Nucleus accumbens (tissue), 56 donors: ENCODE measurements at regions not wholly inside any gene's neighbourhood (a gene's known extent, or its start where the extent isn't known, plus 50 kb on each side); places are given as distances from the start of the nearest gene placed in this dataset.

ENCODE experiments used
- DNase-seq, 56 donors: peaks; one replicate each; lab custom pipeline; 2025; lab: John Stamatoyannopoulos, UW

DNA sequence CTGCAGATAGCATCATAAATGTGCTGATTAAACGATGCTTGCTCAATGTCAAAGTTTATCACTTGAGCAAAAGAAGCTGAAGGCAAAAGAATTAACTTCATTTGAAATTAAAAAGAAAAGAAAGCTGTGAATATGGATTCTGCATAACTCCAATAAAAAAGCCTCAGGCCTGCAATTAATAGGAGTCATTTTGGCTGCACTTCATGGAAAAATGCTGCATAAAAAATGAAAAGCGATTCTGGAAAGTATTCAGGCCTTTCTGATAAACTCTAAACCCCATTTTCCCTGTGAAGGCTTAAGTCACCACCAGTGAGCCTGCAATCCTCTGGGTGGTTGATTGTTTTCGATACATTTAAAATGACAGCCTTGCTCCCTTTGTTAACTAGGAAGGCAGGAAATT, 1793.4 kb downstream of the SUCLG1 start:
- DNase-seq, result no peak

DNA sequence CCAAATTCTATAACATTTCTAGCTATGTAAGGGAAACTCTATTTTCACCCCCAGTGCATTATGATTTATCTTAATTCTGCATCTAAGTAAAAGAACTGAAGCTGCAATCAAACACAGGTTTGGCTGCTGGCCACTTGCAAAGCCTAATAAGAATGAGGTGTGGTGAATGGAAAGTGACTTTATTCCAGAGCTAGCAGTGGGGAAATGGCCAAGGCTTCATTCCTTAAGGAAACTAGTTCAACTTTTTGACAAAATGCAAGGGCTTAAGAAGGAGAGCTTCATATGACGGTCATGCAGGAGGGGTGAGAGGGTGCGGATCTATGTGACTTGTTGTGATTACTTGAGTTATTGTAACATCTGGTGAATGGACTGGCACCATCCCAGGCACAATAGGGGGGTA, 1802.0 kb downstream of the SUCLG1 start:
- no peak for DNase-seq

DNA sequence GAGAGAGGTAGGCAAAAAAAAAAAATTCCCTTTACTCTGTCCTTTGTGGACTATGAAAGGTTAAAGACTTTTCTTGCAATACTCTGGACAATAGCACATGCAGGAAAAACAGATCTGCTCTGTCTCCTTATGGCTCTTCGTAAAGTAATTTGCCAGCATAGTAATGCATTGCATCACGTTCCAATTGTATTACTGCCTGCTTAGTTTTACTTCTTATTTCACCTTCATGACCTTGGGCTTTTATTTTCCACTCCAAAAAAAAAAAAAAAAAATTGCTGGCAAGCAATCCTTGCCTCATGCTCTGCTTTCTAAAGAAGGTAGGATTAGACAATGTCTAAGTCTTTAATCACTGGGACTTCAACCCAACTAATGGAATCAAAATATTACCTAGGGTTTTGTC, 1802.7 kb downstream of the SUCLG1 start:
- DNase-seq, result no peak

DNA sequence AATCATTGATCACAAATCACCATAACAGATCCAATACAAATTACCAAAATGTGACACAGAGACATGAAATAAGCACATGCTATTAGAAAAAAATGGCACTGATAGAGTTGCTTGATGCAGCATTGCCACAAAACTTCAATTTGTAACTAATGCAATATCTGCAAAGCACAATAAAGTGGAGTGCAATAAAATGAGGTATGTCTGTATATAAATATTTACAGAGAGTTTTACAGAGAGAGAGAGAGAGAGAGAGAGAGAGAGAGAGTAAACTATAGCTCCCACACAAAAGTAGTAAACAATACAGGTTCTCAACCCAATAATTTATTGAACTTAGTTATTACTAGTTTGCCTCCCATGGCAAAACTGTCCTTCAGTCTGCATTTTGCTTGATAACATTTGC, 1807.0 kb downstream of the SUCLG1 start:
- DNase-seq, result no peak

DNA sequence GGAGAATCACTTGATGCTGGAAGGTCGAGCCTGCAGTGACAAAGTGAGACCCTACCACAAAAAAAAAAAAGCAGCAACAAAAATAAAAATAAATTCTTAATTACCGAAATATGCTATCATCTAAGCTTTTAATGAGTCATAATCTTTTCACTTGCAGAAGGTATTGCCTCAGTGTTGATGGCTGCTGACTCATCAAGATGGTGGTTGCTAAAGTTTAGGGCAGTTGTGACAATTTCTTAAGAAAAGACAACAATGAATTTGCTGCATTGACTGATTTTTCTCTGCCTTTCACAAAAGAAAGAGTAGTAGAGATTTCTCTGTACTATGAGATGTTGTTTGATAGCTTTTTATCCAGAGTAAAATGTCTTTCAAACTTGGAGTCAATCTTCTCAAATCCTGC, 1809.0 kb downstream of the SUCLG1 start:
- no peak for DNase-seq

DNA sequence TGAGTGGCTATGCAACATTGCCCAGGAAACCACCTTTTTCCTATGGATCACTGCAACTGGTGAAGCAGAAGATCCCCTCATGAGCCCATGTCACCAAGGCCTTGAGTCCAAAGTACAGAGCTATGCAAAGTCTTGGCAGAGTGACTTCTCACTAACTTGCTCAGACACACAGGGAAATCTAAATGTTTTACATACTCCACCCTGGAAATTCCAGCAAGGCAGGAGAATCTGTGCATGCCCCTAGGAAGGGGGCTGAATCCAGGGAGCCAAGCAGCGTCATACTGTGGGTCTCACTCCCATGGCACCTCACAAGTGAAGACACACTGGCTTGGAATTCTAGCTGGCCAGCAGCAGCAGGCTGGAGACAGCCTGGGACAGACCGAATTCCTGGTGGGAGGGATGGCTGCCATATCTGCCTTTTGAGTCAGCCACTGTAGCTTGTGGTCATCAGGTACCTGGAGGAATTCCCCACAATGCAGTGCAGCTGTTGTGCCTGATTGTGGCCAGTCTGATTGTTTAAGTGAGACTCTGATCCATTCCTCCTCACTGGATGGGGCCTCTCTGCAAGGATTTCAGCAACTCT, 1817.4 kb downstream of the SUCLG1 start:
- no peak for DNase-seq

DNA sequence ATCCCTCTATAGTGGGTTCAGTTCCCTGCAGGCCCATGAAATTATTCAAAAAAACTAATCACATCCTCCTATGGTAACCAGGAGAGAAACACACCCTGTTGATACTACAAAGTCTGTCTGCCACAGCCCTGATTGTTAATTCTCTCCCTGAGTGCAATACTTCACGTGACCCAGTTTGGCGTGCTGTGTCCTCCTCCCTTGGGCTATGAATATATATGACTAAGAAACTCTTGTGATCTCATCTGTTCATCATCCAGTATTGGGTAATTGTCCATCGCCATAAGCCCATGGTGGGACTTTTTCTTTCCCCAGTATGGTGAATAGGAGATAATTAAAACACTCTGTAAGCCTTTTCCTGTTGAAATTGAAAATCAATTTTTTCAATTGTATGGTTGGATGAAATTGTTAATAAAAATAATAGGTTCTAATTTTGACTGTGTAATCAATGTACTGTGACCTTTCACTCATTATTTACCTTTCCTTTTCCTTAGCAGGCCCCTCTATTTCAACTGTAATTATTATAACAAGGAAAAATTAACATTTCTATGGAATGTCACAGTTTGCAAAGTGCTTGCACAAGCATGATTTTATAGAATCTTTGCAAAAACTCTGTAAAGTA, 1822.6 kb downstream of the SUCLG1 start:
- DNase-seq, result no peak

DNA sequence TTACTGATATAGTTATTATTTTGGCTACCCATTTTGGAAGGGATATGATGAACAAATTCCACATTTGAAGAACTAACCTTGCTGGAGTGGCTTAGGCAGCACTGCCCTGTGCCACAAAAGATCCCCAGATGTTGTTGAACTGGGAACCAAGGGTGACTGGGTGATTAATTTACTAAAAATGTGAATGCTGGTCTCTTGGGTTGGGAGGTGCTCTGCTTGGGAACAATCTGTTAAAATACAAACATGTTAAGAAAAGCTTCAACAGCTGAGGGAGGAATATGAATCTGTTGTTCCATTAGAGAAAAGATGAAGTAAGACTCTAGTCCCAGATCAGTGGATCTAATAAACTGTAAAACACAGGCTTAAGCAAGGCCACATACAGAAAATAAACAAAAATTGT, 1860.1 kb downstream of the SUCLG1 start:
- DNase-seq, result no peak

DNA sequence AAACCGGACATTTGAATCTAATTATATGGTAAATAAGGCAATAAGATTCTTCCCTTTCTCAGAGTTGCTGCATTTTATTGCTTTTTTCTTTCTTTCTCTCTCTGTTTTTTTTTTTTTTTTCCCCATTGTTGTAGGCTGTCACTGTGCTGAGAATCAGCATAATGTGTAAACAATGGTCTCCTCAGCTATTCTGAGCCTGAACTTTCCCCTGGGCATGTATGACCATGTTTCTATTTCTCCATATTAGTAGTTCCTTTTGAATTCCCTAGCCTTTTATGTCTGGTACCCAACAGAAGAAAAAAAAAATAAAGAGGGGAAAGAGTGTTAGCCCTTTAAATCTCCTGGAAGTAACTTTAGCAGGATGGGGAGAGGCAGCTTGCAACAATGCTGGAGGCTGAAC, 1862.5 kb downstream of the SUCLG1 start:
- no peak for DNase-seq

DNA sequence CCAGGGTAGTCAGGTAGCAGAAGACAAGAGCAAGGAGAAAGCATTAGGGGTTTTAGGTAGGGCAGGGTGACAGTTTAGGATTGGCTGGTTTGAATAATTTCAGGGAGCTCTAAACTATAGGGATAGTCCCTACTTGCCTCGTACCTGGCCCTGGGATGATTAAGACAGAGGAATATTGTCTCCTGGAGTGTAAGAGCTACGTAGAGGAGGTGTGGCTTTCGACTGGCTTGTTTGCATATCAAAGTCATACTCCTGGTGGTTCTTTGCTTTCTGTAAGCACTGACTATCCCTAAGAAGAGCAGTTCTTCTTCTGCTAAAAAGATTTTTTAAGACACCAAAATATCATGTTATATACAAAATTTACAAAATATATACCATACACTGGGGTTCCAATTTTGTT, 1867.4 kb downstream of the SUCLG1 start:
- DNase-seq, result no peak

DNA sequence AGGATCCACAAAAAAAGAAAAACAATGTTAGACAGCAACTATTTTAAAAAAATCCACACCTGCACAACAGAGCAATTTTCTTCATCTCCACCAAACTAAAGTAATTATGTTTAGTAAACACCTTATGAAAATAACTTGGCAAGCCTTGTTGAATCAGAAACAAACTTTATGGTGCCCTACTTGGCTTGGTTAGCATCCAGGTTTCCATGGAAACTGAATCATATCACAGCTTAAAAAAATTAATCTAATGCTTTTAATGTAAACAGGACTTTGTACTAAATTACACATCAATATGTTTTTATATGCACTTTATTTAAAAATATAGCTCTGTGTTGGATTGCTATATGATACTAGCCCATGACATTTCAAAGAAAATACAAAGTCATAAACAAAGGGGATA, 1882.4 kb downstream of the SUCLG1 start:
- no peak for DNase-seq

DNA sequence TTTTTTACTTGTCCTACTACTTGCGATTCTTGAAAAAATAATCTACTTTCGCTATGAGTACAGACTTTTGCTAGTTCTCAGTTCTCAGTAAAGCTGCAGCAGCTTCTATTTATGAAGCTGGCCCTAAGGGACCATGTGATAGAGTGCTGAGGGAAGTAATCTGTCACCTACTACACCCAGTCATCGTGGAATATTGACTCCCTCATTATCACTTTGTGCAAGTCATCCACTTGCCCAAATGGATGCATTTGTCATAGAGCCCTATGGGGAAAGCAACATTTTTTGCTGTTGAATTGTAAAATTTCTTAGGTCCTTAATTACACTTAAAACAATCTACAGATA, 1919.8 kb downstream of the SUCLG1 start:
- no peak for DNase-seq

DNA sequence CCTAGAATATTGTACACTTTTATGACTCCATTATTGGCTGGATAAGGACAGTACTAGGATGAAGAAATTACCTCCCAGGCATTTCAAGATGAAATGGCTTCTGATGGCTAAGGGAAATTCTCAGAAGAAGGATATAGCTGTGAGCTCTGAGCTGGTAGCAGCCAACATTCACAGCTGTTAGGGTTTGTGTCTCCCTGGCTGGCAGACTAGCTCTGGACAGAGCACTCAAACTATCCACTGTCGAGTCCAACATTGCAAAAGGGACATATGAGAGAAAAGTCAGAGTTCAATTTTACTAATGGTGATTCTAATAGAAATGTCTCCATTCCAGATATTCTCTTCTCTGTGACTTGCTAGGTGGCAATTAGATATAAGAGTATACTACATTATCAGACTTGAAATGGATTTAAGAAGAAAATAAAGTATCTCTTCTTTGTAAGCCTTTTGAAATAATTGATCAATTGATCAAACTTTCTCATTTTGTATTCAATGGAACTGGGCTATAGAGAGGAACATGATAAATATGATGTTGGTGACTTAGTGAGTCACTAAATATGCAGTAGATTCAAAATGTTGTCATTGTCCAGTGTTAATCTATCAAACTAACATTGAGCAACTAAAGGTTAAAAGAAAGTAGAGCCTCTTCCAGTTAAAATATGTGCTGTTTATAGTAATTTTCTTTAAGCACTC, 1920.3 kb downstream of the SUCLG1 start:
- no peak for DNase-seq

DNA sequence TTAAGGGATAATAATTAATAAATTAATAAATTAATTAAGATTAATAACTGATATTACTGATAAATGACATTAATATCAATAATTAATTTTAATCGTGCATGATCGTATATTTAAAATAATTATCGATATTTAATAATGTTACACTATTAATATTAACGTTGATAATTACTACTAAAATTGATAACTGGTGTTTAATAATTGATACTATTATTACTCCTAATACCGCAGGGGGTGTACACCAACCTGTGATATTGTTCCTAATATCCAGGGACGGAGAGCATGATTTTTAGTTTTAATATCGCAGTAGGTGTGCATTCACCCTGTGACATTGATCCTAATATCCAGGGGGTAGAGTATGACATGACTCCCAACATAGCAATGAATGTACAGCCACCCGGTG, 1930.8 kb downstream of the SUCLG1 start:
- no peak for DNase-seq

DNA sequence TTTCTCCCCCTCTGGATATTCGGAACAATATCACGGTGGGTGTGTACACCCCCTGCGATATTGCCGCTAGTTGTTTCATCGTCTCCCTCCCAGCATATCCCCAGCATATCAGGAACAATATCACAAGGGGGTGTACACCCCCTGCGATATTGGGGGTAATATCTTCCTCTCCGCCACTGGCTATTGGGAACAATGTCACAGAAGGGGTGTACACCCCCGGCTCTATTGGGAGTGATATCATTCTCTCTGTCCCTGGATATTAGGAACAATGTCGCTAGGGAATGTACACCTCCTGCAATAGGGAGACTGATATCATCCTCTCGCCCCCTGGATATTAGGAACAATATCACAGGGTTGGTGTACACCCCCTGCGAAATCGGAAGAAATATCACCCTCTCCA, 1932.0 kb downstream of the SUCLG1 start:
- no peak for DNase-seq

DNA sequence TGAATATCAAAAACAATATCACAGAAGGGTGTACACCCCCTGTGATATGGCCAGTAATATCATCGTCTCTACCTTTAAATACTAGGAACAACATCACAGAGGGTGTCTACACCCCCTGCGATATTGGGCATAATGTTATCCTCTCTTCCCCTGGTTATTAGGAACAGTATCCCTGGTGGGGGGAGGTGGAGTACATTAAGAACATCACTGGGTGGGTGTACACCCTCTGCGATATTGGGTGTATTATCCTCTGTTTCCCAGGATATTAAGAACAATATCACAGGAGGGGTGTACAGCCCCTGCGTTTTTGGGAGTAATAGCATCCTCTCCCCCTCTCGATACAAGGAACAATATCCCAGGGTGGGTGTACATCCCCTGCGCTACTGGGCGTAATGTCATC, 1932.8 kb downstream of the SUCLG1 start:
- DNase-seq, result no peak

DNA sequence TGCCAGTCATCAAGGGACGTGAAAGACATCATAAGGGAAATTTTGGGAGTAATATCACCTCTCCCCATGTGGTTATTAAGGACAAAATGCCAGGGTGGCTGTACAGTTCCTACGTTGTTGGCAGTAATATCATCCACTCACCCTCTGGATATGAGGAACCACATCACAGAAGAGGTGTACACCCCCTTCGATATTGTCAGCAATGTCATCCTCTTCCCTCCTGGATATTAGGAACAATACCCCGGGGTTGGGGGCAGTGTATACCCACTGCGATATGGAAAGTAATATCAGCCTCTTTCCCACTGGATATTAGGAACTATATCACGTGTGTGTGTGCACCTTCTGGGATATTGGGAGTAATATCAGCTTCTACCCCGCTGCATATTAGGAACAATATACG, 1933.3 kb downstream of the SUCLG1 start:
- no peak for DNase-seq

DNA sequence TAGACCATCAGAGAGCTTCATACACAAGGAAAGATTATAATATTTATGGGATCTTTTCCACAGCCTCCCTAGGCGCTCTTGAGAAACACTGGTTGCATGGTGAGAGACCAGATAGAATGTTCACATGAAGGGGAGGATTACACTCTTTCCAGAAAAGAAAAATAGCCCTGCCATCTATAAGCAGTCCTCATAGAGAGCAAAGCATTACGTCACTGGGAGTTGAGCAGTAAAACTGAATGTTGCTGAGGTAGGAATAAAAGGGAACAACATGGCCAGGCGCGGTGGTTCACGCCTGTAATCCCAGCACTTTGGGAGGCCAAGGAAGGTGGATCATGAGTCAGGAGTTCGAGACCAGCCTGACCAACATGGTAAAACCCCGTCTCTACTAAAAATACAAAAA, 1934.3 kb downstream of the SUCLG1 start:
- DNase-seq, result no peak

DNA sequence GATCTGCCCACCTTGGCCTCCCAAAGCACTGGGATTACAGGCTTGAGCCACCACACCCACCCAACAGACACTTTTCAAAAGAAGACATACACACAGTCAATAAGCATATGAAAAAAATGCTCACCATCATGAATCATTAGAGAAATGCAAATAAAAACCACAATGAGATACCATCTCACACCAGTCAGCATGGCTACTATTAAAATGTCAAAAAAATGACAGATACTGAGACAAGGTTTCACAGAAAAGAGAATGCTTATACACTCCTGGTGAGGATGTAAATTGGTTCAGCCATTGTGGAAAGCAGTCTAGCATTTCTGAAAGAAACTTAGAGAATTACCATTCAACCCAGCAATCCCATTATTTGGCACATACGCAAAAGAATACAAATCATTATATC, 1947.2 kb downstream of the SUCLG1 start:
- DNase-seq, result no peak

DNA sequence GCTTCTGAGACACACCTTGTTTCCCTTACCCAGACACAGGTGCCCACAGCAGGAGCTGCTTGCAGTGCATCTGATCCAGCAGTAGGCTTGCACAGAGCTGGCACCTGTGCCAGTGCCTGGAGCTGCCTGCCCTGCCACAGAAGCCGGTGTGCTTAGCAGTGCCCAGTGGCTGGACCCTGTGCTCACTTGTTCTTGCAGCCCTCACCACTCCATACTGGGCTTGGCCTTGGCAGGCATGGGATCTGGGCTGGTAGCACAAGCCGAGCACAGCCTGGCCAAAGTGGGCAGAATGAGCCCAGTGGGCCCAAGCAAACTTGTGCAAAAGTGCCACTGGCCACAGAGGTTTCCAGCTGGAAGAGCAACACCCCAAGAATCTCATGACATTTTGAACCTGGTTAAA, 1950.4 kb downstream of the SUCLG1 start:
- no peak for DNase-seq

DNA sequence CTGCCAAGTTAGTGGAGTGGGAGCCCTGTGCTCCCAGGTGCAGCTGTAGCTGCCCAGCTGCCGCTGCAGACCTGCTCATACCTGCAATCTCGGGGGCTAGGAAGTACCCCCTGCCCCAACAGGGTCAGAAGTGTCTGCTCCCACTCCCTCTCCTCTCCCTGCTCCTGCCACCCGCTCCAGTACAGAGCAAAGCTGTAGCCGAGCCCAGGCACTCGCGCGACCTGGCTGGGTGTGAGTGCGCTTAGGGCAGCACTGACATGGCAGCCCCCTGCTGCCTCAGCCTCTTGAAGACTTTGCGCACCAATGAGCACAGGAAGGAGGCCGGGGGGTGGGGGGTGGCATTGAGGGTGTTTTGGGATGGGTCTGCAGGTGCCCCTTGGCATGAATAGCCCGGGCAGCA, 1951.4 kb downstream of the SUCLG1 start:
- DNase-seq, result no peak

DNA sequence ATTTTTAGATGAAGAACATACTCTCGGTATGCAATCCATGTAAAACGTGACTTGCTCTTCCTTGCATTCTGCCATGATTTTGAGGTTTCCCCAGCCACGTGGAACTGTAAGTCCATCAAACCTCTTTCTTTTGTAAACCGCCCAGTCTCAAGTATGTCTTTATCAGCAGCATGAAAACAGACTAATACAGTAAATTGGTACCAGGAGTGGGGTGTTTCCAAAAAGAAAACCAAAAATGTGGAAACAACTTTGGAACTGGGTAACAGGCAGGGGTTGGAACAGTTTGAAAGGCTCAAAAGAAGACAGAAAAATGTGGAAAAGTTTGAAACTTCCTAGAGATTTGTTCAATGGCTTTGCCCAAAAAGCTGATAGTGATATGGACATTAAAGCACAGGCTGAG, 1957.9 kb downstream of the SUCLG1 start:
- no peak for DNase-seq
